ENCODE measurements at regions not wholly inside any gene's neighbourhood (a gene's known extent, or its start where the extent isn't known, plus 50 kb on each side); places are given as distances from the start of the nearest gene placed in this dataset.
A peak's percentile ranks its signal among the peaks of the same experiment; 100 is the strongest.

DNA sequence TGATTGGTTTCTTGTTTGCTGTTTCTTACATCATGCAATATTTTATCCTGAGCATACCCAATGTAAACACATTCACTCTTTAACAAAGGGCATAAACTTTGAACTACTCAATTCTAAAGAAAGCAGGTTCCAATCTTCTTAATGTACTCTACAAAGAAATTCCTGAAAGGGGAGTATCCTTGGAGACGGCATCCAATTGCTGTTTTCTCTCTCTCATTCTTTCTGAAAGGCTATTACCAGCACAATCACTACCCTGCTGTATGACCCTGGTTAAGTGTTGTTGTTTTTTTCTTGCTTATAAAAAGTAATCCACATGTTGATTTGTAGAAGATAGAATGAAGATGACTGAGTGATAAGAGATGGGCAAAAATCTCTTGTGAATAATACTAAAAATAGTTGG, 176.0 kb downstream of the ZNF365 start:
- no peak for DNase-seq

DNA sequence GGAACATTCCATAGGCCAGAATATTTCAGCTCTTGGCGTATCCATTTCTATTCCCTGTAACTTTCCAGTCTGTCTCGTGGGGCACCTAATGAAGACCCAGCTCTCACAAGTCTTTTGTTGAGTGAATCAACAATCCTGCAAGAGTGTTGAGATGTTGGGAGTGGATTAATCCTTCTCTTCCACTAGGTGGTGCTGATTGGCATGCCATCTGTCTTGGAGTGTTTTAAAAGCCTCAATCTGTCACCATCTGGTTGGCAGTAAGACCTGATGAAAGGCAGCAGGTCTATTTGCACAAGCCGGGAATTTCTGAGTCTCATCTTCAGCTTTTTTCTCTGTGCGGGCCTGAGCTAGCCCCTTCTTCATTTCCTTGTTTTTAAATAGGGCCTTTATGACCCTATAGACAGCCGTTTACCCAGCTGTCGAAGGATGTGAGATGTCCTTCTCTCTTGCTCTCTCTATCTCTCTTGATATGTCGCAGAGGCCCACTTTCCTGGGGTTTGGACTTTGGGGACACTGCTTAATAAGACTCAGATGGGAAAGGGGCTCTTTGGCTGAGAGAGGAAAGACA, 180.5 kb downstream of the ZNF365 start:
- DNase-seq = peak; percentile 9 to 37

DNA sequence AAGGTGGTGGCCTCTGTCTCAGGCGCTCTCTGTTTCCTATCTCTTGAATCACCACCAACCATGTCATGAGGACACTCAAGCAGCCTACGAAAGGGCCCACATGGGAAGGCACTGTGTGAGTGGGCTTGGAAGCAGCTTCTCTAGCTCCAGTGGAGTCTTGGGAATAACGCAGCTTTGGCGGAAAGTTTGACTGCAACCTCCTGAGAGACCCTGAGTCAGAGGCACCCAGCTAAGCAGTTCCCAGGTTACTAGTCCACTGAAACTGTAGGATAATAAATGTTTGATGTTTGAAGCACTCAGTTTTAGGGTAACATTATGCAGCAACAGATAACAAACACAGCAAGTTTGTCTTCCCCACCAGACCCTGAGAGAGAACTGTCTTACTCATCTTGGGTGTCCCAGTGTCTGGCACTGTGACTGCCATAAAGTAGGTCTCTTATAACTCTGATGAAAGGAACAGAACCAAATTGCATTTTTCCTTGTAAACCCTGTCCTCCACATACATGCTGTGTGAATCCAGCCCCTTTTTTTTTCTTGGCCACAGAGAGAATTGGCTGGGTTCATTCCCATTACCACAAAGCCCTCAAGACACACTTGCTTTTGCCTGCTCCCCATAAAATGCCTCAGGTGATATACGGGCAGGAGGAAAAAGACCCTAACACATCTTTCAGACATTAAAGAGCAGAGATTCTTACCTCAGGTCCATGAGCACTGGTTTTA, 185.5 kb downstream of the ZNF365 start:
- no peak for DNase-seq

DNA sequence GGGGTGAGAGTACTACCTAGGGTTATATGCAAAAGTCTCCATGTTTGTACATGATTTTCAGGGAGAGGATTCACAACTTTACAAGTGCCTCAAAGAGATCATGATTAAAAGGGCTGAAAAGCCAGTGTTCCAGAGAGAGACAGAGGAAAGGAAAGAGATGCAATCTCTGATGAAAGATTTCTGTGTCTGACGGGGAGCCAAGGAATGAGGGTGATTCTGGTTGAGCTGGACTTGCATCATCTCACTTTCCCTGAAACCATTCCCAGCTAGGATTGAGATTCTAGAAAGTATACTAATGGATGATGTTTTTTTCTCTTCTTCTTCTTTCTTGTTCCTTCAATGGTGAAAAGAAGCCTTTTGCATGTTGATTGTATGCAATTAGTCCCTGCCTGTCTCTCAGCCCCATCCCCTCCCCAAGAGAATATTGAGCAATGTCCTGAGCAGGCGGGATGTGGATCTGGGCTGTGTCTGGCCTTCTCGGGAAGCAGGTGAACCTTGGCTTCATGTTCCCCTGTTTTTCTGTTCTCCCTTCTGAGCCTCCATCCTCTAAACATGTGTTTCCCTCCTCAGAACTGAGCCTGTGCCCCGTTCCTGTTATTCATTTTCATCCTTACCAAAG, 186.1 kb downstream of the ZNF365 start:
- no peak for DNase-seq

DNA sequence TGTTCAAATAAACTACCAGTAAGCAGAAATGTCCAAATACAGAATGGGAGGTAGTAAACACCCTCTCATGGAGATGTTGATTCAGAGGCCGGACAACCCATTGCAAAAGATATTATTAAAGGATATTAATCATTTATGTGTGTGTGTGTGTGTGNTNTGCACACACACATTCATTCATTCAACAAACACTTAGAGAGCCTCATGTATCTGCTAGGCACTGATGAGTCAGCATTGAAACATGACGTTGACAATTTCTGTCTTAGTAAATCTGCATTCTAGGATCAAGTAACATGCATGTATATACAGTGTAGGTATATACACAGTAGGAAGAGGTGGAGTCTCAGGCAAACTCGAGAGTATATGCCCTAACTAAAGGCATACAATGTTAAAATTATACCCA, 187.0 kb downstream of the ZNF365 start:
- DNase-seq = no peak

DNA sequence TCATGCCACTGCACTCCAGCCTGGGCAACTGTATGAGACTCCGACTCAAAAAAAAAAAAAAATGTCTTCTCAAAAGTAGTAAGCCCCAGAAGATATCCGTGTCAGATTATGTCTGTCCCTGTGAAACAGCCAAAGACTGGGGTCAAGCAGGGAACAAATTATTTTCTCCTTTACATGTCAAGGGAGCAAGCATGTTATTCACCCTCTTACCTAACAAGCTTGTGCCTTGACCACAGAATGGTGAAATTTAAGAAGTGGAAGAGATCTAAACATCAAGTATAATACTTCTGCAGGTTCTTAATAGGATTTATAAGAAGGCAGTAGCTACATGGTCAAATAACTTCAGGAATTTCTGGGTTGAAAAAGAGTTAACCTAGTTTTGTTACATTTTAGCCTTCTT, 187.9 kb downstream of the ZNF365 start:
- no peak for DNase-seq

DNA sequence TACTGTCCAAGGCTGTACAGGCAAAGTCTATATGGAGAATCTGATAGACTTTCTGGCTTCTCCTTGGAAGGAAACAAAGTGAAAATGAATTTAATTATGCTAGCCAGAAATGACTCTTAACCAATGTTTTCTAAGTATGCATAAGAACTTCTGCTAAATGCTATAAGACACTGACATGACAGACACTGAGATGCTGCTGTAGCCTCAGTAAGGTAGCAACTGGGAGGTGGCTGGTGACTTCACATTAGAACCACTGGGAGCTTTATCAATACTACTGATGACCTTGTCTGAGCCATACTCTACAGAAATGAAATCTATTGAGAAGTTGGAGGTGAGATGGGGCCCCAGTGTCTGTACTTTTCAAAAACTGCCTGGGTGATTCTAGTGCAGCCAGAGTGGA, 188.6 kb downstream of the ZNF365 start:
- DNase-seq = no peak

DNA sequence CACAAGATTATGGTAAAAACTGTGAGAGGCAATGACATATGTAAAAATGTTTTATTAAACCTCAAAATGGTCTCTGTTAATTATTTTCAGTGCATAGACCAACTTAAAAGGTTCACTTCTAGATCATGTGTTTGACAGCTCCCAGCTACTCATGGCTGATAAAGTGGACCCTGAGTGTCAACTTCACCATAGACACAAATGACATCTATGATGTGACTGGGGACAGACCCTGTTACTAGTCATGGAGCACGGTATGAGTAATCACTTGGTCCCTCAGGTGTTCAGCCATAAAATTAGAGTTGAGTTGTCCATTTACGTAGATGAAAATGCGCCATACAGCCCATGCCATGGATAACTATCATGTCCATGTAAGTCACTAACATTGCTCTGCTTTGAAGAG, 199.8 kb downstream of the ZNF365 start:
- DNase-seq = no peak

DNA sequence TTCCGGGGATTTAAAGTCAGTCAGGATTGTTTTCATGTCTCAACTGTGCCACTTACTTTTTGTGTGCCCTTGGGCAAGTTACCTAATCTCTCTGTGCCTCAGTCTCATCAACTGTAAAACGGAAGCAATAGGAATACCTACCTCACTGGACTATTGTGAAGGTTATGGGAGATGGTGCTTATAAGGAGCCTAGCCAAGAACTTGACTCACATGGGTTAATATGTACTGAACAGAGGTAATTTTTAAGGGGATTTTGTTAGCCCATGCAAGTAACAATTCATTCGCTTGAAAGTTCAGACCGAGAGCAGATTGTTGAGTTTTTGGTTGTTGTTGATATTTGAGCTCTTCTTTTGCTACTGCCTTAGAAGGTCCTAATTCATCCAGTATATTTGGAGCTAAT, 202.9 kb downstream of the ZNF365 start:
- DNase-seq = no peak

DNA sequence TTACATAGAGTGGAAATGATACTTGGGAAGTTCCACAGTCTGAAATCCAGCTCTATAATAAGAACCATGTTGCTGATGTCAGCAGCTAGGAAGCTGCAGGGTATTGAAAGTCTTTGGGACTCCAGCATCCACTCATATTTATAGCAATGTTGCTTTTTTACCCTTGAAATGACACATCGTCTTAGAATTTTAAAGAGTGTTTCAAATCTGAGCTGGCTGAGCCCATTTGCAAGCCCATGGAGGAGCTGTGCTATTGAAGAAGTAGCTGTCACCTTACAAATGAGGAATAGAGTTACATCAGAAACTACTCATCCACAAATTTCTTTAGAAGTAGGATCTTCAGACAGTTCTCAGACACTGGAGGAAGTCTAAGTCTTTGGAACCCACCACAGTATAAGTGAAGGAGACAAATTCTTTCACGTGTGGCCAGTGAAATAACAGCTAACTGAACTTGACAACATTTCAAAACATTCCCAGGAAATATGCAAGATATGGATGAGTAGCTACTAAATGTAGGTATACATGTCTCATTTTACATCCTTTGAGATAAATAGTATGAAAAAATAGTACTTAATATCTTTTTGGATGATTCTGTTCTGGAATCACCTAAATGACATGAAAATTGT, 203.6 kb downstream of the ZNF365 start:
- DNase-seq = no peak

DNA sequence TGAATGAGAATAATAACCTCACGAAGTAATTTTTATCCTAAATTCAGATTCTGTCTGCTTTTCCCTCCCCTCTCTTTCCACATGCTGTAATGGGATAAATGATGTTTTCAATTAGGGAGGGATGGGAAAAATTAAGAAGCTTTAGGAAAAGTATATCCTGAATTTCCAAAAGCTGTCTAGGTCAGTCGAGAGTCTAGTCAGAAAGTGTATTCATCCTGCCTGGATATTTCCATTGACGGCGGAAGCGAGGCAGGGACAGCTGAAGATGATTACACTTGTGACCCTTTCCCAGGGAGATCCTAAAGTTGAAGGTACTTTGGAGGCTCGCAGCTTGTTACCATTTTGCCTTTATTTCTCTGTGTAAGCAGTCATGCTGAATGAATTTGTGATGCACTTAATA, 204.1 kb downstream of the ZNF365 start:
- no peak for DNase-seq

DNA sequence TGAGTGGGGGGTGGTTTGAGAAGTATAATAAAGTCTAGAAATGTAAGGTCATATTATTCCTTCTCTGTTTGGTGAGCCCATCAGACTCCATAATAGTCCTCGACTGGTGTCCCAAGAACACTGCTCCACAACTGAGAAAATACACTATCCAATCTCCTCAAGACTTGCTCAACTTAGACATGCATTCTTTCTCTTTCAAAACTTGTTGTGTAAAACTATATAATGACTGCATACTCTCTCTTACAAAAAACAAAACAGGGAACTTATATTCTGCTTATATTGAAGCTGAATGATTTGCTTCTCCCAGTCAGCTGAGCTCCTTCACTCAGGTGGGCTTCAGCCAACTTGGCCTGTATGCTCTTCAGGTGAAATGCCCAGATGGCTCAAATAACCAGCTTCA, 204.7 kb downstream of the ZNF365 start:
- no peak for DNase-seq

DNA sequence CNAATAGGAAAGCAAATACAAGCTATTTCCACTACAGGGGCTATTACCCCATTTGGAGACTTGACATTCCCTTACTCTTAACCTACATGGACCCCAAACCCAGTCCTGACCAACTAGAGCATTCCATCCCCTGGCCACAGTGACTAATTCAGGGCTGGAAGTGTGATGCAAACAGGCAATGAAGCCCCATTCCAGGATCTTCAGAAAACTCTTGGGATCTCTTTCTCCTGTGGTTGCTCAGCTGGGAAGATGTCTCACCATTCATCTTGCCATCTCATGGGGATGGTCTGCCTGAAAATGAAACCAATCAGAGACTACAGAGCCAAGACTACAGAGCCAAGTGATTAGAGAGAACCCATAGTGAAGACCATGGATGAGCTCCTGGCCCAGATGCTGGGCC, 206.2 kb downstream of the ZNF365 start:
- no peak for DNase-seq

DNA sequence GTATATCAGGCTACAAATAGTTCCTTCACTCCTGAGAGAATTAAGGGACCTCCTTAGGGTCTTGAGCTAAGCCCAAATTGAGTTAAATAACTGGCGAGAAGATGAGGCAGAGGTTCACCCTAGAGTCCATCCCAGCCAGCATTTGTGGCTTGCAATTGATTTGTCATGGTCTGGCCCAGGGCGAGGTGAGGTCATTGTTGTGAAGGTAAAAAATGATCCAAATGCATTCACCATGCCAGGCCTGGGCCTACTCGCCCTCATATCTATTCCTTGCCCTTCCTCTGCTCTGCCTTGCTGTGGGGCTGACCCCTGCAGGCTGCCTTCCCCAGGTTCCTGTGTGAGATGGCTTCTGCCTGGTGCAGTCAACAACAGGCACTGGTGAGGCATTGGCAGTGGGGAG, 207.2 kb downstream of the ZNF365 start:
- no peak for DNase-seq

DNA sequence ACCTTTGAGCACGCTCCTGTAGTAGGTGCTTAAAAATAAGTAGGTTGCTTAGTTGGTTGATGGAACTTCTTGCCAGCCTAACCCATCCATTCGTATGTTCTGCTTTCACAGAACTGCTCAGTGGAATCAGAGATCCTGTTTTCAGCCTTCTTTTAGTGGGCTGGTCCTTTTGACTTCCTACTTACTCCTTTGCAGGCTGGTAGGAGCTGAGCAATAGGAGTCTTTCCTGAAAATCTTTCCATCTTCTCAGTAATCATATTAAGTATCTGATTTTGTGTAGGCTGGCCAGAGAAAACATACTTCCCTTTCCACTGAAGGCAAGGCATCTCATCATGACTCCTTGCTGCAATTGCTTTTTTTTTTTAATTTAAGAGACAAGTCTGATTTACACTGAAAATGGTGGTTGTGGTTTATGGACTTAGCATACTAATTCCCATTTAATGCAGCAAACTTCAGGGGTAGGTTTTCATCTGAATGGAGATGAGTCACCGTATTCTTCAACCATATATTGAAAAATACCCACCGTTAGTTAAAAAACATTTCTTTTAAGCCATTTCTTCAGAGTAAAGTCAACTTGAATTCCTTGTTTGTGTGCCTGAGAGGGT, 208.0 kb downstream of the ZNF365 start:
- no peak for DNase-seq

DNA sequence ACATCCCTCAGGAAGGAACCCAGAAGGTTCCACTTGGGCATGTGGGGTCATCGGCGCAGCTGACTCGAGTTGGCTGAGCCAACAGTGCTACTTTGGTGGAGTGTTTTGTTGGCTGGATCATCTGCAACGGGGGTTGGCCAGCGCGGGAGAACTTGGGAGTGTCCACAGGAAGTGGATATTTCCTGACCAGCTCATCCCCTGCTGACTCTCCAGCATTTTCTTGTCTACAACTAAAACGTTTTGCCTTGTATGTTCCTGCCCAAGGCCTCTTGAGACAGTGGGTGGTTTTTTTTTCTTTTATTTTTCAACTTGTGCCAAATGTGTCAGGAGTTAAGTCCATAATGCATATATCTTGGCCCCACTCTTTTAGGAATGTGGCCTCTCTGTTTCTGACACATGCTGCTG, 208.6 kb downstream of the ZNF365 start:
- DNase-seq = no peak

DNA sequence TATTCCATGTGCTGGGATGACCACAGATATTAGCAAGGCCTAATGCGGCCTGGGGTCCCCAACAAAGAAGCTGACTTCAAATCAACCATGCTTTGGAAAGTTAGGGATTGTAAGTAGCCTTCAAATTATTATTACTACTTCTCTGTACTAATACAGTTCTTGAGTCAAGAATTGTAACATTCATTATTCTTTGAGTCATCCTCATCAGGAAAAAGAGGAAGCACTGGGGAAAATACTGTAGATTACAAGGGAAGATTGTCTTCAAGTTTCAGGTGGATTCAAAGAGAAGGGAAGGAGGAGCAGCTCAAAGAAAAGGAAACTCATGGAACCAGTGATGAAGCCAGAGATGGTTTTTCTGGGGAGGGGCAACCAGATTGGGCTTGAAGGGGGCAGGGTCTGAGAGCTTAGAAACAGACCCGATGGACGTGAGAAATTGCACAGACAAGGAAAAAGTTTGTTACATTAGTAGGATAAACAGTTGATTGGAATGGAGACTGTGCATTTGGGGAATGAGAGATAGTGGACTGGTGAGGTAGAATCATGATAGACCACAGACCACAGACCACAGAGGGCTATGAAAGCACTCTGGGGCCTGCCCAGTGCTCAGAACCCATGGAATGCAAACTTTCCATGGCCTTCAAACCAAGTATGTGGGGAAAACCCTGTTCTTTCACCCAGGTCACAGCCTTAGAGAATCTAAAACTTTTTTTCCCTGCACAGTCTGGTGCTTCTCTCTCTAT, 209.9 kb downstream of the ZNF365 start:
- DNase-seq = no peak

DNA sequence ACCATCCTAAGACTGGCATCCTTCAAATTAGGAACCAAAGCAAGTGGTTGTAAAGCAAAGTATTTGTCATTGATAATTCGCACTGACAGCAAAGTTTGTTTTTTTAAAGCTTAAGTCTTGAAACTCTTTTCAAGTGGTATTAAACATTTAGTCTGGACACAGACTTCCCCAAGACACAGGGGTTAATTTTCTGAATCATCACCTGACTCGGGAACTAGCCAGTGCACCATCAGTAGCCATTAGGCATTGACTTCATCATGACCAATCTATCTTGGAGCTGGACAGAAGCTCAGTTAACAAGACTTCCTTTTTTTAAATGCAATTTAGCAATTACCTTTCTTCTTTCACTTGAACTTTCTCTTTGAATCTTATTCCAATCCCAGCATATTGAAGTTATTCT, 210.6 kb downstream of the ZNF365 start:
- no peak for DNase-seq

DNA sequence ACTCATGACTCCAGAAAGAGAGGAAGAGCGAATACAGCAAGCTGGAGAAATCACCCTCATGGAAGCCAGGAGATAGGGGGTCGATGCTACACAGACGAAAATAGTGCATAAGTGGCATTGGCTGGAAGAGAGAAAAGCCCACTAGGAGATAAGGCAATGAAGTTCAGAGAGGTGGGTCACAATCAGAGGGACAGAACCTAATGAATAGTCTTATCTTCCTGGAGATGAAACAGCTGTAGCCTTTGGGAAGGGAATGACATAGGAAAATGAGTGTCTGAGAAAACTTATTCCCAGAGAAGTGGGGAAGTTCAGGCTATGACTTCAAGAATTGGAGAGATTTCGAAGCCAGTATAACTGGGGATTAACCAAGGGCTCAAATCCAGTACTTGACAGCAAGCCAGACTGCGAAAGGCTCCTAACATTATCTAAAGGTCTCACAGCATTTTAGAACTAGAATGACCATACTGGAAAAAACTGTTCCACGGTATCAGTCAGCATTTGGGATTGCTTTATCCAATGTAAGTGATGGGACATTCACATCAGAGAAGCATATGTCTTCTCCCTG, 211.1 kb downstream of the ZNF365 start:
- no peak for DNase-seq

DNA sequence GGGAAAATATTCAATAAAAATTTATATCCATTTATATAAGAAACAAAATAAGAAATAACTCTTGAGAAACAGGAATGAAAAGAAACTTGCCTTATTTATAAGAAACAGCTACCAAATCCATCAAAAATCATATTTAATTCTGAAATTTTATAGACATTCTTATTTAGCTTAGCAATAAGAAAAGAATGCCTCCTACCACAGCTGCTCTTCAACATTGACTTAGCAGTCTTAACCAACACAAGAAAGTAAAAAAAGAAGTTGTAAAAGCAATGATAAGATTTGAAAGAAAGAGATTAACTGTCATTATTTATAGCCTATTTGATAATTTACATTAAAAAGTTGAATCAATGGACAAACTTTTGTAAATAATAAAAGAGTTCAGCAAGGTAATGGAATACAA, 212.8 kb downstream of the ZNF365 start:
- DNase-seq = no peak

DNA sequence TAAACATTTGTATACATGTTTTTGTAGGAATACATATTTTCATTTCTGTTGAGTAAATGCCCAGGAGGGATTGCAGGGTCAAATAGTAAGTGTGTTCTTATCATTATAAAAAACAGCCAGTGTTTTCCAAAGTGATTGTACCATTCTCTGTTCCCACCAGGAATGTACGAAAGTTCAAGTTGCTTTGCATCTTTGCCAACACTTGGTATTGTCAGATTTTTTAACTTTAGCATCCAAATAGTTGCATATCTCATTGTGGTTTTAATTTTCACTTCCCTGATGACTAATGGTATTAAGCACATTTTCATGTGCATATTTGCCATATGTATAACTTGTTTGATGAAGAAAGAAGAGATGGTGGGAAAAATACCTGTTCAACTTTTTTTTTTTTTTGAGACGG, 213.9 kb downstream of the ZNF365 start:
- no peak for DNase-seq

DNA sequence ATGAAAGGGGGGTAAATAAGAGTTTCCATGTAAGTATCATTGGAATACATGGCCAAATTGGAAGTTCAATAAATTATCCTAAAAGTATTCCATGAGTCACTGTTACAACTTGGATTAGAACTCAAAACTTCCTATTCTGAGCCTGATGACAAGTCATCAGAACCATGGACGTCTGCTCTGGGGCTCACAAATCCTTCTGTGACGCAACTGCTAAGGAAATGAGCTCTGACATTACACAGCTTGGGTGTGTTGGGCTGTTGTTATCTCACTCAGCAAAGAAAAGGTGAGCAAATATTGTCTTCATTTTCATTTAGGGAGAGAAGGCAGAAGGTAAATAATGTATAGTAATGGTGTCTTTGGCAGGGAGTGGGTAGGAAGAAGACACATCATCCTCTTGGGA, 214.8 kb upstream of the ADO start:
- DNase-seq = no peak

DNA sequence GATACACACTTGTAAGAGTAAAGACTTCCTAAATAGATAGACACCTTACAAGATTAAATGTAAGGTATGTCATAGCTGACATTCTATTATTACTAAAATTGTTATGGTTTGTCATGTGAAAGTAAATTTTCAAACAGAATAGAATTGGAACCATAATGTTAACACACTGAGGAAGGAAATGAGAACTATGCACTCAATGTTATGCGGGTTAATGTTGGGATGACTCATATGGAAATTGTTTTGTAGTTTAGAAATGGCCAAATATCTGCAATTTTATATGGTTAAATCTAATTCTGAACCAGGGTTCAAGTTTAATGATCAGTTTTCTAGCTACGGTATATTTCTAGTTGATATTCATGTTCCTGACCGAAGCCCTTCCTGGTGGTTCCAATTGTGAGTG, 214.2 kb upstream of the ADO start:
- no peak for DNase-seq
